Endothelial cell (in vitro differentiated cells): ENCODE measurements at regions not wholly inside any gene's neighbourhood (a gene's known extent, or its start where the extent isn't known, plus 50 kb on each side); places are given as distances from the start of the nearest gene placed in this dataset.

Source experiments
- DNase-seq: peaks from one replicate; pipeline ENCODE4 v3.0.0; 2021; ENCODE audit warnings: low spot score
- H3K27ac Mint-ChIP-seq: one replicate; pipeline ENCODE4 v1.8.0; 2021; ENCODE audit warnings: mixed read lengths, inconsistent platforms; ENCODE audit not compliant: unreplicated experiment
- H3K27me3 Mint-ChIP-seq: one replicate; pipeline ENCODE4 v1.8.0; 2021; ENCODE audit warnings: mild to moderate bottlenecking, moderate library complexity, mixed read lengths, inconsistent platforms; ENCODE audit not compliant: unreplicated experiment
- H3K36me3 Mint-ChIP-seq: one replicate; pipeline ENCODE4 v1.8.0; 2021; ENCODE audit warnings: mild to moderate bottlenecking, low read depth, mixed read lengths, inconsistent platforms; ENCODE audit not compliant: unreplicated experiment
- H3K4me1 Mint-ChIP-seq: one replicate; pipeline ENCODE4 v1.8.0; 2021; ENCODE audit warnings: mild to moderate bottlenecking, mixed read lengths, inconsistent platforms; ENCODE audit not compliant: unreplicated experiment
- H3K4me3 Mint-ChIP-seq: one replicate; pipeline ENCODE4 v1.8.0; 2021; ENCODE audit warnings: mild to moderate bottlenecking, mixed read lengths, inconsistent platforms; ENCODE audit not compliant: unreplicated experiment
- H3K9me3 Mint-ChIP-seq: one replicate; pipeline ENCODE4 v1.8.0; 2021; ENCODE audit warnings: mixed read lengths, inconsistent platforms; ENCODE audit not compliant: unreplicated experiment
- TF ChIP-seq, protein P1 (sequence below): fragments of 200-600 bp; sonication (generic); IDR thresholded peaks from one replicate; pipeline ENCODE4 v1.5.0; 2021; ENCODE audit warnings: antibody characterized with exemption; ENCODE audit not compliant: unreplicated experiment

- TF ChIP-seq, protein P1, sequence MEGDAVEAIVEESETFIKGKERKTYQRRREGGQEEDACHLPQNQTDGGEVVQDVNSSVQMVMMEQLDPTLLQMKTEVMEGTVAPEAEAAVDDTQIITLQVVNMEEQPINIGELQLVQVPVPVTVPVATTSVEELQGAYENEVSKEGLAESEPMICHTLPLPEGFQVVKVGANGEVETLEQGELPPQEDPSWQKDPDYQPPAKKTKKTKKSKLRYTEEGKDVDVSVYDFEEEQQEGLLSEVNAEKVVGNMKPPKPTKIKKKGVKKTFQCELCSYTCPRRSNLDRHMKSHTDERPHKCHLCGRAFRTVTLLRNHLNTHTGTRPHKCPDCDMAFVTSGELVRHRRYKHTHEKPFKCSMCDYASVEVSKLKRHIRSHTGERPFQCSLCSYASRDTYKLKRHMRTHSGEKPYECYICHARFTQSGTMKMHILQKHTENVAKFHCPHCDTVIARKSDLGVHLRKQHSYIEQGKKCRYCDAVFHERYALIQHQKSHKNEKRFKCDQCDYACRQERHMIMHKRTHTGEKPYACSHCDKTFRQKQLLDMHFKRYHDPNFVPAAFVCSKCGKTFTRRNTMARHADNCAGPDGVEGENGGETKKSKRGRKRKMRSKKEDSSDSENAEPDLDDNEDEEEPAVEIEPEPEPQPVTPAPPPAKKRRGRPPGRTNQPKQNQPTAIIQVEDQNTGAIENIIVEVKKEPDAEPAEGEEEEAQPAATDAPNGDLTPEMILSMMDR: no peak
- H3K27ac Mint-ChIP-seq: no peak overlapping the region
- H3K36me3 Mint-ChIP-seq: peaks cover 8% of the 10 kb centered on the region
- H3K4me3 Mint-ChIP-seq: no peak overlapping the region
- no peak for DNase-seq
- peaks cover 29% of the 10 kb centered on the region for H3K4me1 Mint-ChIP-seq
- H3K9me3 Mint-ChIP-seq: peaks cover 7% of the 10 kb centered on the region
- peaks cover 10% of the 10 kb centered on the region for H3K27me3 Mint-ChIP-seq
Measured at GRCh38 chr13:97069050-97069815, 75.0 kb upstream of the OXGR1 start.

DNA sequence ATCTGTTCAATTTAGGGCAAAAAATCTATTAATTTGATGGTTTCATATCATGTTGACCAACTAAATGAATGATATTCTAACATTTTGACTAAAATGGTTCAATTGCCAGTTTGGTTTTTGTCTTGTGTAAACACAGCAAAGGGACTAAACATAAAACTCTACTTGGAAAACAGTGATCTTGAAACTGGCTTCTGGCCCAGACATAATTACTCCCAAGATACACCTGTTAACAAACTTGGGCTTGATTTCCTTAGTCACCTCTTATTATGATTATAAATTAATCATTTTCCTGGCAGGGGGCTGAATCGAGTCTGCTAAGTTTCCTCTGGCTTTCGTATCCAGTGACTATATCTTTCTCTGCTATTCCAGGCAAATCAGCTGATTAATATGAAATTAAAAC lies 78.0 kb upstream of the OXGR1 start:
- peaks cover 9% of the 10 kb centered on the region for H3K9me3 Mint-ChIP-seq

DNA sequence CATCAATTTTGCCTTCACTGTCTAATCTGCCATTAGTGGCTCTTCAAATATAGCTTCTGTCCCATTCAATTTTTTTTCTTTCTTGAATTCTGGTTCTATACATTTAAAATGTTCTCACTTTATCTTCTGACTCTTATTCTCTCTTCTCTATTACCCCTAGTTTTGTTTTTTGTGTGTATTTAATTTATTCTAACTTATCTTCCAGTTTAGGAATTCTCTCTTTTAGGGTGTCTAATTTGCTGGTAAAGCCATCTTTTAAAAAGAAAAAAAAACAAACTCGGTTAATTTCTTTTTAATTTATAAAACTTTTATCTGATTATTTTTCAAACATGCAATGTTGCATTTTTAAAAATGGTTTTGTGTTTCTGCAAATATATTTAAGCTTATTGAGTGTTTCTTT lies 80.3 kb upstream of the OXGR1 start:
- H3K27me3 Mint-ChIP-seq: peaks cover 6% of the 10 kb centered on the region
- no peak for DNase-seq
- no peak overlapping the region for H3K4me3 Mint-ChIP-seq
- no peak overlapping the region for H3K27ac Mint-ChIP-seq
- H3K36me3 Mint-ChIP-seq: peaks cover 8% of the 10 kb centered on the region
- TF ChIP-seq, protein P1: no peak
- peaks cover 9% of the 10 kb centered on the region for H3K9me3 Mint-ChIP-seq
- H3K4me1 Mint-ChIP-seq: peaks cover 10% of the 10 kb centered on the region

More for the DNA sequence above, 78.0 kb upstream of the OXGR1 start:
- Mint-ChIP-seq H3K4me3 (no peak overlapping the region), H3K4me1 (peaks cover 29% of the 10 kb centered on the region), H3K27ac (no peak overlapping the region), H3K36me3 (peaks cover 8% of the 10 kb centered on the region), H3K27me3 (peaks cover 10% of the 10 kb centered on the region)
- TF ChIP-seq, protein P1: no peak
- no peak for DNase-seq

GRCh38 chr13:97076898-97077297 lies 82.6 kb upstream of the OXGR1 start:
- Mint-ChIP-seq H3K27ac (peak overlapping the region; percentile 70), H3K4me3 (no peak overlapping the region), H3K36me3 (no peaks in the 10 kb centered on the region), H3K4me1 (peaks cover 5% of the 10 kb centered on the region), H3K27me3 (no peaks in the 10 kb centered on the region), H3K9me3 (peaks cover 4% of the 10 kb centered on the region)
- no peak for DNase-seq
- TF ChIP-seq, protein P1: no peak

- H3K36me3 Mint-ChIP-seq: no peaks in the 10 kb centered on the region
- TF ChIP-seq, protein P1: no peak
- no peaks in the 10 kb centered on the region for H3K27me3 Mint-ChIP-seq
- H3K4me1 Mint-ChIP-seq: peaks cover 5% of the 10 kb centered on the region
- H3K9me3 Mint-ChIP-seq: peaks cover 4% of the 10 kb centered on the region
- peak overlapping the region; percentile 70 for H3K27ac Mint-ChIP-seq
- no peak overlapping the region for H3K4me3 Mint-ChIP-seq
- DNase-seq: no peak
Measured at GRCh38 chr13:97077341-97077740, 83.1 kb upstream of the OXGR1 start.
